ENCODE measurements at regions not wholly inside any gene's neighbourhood (a gene's known extent, or its start where the extent isn't known, plus 50 kb on each side); places are given as distances from the start of the nearest gene placed in this dataset.

DNA sequence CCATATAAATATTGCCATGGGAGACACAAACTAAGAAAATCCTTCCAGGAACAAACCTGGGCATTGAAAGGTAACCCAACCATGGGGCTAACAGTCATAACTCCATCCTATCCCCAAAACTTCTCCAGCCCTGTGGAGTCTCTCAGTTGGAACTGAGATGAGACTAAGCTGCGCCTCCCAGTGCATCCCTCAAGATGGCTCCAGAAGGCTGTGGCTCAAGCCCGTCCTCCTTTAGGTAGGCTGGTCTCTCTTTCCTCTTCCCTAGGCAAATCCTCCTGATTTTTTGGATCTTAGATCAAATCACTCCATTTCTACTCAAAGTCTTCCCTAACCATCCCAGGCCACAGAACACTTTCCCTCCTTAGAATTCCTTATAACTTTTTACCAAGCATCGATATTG, 364.3 kb upstream of the CCDC196 start:
- TF ChIP-seq EZH2 (optimal IDR thresholded peaks at IDR 0.05; ENCODE audit: low read depth, low read length) (no peak), EZH2phosphoT487 (IDR thresholded peaks at IDR 0.05; ENCODE audit: low read length) (no peak)
- TF ChIP-seq, protein P1, sequence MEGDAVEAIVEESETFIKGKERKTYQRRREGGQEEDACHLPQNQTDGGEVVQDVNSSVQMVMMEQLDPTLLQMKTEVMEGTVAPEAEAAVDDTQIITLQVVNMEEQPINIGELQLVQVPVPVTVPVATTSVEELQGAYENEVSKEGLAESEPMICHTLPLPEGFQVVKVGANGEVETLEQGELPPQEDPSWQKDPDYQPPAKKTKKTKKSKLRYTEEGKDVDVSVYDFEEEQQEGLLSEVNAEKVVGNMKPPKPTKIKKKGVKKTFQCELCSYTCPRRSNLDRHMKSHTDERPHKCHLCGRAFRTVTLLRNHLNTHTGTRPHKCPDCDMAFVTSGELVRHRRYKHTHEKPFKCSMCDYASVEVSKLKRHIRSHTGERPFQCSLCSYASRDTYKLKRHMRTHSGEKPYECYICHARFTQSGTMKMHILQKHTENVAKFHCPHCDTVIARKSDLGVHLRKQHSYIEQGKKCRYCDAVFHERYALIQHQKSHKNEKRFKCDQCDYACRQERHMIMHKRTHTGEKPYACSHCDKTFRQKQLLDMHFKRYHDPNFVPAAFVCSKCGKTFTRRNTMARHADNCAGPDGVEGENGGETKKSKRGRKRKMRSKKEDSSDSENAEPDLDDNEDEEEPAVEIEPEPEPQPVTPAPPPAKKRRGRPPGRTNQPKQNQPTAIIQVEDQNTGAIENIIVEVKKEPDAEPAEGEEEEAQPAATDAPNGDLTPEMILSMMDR (IDR thresholded peaks at IDR 0.05; ENCODE audit: low read length) = no peak
